Middle frontal gyrus (tissue), 1 donor: ENCODE measurements at regions not wholly inside any gene's neighbourhood (a gene's known extent, or its start where the extent isn't known, plus 50 kb on each side); places are given as distances from the start of the nearest gene placed in this dataset.

Experiments
- DNase-seq: peaks from one replicate; pipeline ENCODE4 v3.0.0-alpha.2; 2015; ENCODE audit warnings: low spot score; ENCODE audit errors: extremely low spot score

DNA sequence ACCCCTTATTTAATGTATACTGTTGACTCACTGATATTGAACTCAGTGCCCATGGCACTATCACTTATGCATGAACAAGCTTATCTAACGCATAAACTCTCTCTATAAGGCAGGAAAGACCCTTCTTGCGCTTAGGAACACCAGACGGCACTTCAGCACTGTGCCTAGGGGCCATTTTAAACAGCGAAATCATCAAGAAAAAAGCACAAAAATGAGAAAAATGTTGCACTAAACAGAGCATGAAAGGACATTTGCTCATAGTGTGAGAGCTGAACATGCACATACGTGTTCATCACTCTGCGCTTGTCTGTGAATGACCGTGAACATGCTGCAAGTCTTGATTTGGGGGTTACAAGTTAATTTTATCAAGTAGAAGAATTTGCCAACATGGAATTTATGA, 109.6 kb downstream of the WDR11 start:
- no peak for DNase-seq

GRCh38 chr10:120961795-120962755, 110.9 kb downstream of the WDR11 start:
- no peak for DNase-seq

- DNase-seq, result no peak
Observed at GRCh38 chr10:120962756-120963593, 111.8 kb downstream of the WDR11 start.

- no peak for DNase-seq
Observed at GRCh38 chr10:120963594-120964220, 112.5 kb downstream of the WDR11 start.

- no peak for DNase-seq
Observed at GRCh38 chr10:120966657-120967045, 115.5 kb downstream of the WDR11 start.

GRCh38 chr10:120969219-120969645, 118.1 kb downstream of the WDR11 start:
- no peak for DNase-seq

DNA sequence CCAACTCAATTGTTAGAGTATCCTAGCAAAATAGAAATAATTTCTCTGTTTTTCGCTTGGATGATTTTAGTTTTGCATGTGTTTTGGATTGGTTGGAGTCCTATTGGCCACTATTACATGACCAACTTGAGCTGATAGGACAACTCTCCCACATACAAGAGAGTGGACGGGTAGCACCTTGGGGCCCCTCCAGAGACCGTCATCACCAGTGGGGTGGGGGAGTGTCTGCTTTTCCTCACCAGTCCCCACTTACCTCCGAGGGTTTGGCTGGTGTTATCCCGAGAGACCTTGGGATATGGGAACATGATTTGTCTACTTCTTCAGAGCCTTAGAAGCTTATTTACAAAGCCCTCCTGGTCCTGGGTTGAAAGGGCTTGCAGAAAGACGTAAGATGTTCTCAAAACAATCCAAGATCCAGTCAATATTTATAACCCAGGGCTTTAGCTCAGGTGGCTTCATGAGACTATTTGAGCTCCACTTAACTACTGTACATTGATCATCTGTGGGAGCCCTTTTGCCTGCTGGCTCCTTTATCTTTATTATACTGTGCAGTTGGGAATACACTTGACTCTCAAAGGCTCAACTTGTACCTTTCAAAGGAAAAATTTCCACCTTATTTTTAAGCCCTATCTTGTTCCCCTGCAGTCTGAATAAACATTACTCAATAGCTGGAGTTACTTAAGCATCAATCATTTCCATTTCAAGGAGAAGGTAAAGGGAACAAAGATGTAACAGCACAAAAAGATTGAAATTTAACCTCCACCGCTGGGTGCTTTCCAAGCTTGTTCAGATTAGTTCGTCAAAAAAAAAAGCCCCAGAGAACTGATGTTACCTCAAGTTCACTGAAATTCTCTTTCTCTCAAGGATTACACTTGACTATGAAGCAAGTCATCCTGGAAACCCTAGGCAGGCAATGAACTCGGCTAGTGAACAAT, 119.7 kb downstream of the WDR11 start:
- DNase-seq, result no peak

DNA sequence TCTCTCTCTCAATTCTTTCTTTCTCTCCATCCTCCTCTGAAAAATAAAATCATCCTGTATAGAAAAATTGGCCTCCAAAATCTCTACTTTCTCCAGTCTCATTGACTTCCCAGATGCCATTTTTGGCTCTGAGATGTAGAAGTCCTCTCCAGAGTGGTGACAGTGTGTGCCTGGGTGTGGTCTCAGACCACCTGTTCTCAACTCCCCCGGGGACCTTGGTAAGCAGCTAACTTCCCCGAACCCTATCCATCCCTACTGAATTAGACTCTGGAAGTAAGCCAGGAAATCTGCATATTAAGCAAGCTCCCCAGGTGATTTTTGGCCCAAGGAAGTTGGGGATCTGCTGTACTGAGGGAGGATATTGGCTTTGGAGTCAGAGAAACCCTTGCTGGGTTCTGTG, 120.5 kb downstream of the WDR11 start:
- no peak for DNase-seq

DNA sequence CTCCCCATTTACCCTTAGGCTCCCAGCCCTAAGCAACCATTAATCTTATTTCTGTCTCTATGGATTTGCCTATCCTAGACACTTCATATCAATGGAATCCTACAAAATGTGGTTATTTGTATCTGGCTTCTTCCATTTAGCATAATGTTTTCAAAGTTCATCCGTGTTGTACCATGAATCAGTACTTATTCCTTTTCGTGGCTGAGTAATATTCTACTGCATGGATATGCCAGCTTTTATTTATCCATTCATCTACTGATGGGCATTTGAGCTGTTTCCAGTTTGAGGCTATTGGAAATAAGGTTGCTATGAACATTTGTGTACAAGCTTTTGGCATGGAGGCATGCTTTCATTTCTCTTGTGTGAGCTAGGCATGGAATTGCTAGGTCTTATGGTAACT, 121.1 kb downstream of the WDR11 start:
- no peak for DNase-seq

DNA sequence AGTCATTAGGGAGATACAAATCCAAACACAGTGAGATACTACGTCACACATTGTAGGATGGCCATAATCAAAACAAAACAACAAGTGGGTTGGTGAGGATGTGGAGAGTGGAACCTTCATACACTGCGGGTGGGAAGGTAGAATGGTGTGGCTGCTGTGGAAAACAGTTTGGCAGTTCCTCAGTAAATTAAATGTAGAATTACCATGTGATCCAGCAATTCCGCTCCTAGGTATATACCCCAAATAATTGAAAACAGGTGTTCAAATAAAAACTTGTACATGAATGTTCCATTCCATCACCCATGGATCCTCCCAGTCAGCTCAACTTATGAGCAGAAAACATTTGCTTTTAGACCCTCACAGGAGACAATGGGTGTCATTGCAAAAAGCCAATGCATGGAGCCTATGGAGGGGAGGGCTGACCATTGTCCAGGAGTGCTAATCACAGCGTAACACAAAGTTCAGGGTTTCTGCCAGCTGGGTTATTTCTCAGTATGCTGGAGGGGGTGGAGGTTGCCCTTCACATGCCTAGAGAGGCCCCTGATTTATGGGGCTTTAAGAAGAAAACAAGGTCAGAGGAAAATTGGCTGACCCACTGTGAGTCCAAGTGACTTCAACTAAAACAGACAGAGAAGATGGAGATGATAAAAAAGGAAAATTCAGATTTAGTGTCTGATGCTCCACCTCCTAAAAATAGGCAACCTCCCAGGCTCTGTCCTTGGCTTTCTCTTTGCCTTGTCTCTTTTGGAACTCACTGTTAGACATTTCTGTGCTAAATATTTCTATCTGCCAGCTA, 124.1 kb downstream of the WDR11 start:
- DNase-seq, result no peak

DNA sequence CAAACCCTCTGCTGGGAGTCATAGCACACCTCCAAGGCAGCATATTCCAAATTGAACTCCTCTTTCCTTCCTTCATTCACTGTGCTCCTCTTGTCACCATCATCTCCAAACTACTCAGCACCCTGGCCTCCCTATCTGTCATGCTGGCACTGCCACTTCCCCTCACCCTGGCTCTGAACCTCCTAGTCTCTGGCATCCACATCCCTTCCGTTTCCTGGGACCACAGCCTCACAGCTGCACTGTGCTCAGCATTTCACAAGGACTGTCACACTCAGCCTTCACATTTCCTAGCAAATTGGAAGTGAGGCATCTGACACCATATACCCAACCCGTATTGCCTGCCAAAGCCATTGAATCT, 124.7 kb downstream of the WDR11 start:
- DNase-seq, result no peak

DNA sequence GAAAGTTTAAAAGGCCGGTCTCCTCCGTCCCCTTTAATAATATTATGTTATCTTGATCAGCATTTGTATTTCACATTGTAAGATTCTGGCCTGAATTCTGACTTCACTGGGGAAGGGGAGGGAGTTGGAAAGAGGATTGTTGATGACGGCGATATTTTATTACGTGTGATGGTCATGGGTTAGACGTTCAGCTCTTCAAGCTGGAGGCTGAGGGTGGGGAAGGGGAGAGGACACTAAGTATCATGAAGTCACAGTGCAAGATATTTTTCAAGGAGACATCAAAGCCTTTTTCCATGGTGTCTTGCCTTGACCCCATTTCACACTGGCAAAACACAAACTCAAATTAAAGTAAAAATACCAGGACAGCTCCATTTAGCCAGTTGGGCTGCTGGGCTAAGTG, 126.7 kb downstream of the WDR11 start:
- DNase-seq, result no peak

DNA sequence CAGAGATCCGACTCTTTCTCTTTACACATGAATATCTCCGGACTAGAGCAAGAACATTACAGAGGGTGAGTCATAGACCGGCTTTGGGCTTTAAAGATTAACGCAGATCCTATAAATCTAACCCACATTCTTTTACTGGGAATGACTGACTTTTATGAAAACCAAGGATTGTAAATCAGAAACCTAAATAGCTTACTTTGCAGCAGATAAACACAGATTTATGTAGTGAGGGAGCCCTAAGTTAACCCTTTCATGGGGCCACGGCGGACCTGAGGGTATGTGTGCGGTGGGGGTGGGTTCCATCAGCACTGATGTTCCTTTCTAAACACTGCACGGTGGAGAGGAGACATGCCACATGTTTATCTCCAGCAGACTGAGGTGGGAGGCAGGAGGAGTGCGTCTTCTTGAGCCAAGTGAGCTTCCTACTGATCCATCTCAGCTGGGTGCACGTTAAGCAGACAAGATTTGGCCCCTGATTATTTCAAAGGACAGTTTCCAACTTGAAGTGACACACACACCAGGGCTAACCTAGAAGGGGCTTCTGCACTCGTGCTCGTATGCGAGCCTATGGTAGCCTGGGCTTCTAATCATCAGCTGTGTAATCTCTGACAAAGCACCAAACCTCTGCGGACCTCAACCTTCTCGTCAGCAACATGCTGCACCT, 127.6 kb downstream of the WDR11 start:
- DNase-seq, result no peak

GRCh38 chr10:120979435-120980278, 128.5 kb downstream of the WDR11 start:
- no peak for DNase-seq

GRCh38 chr10:120980279-120981255, 129.4 kb downstream of the WDR11 start:
- no peak for DNase-seq

DNA sequence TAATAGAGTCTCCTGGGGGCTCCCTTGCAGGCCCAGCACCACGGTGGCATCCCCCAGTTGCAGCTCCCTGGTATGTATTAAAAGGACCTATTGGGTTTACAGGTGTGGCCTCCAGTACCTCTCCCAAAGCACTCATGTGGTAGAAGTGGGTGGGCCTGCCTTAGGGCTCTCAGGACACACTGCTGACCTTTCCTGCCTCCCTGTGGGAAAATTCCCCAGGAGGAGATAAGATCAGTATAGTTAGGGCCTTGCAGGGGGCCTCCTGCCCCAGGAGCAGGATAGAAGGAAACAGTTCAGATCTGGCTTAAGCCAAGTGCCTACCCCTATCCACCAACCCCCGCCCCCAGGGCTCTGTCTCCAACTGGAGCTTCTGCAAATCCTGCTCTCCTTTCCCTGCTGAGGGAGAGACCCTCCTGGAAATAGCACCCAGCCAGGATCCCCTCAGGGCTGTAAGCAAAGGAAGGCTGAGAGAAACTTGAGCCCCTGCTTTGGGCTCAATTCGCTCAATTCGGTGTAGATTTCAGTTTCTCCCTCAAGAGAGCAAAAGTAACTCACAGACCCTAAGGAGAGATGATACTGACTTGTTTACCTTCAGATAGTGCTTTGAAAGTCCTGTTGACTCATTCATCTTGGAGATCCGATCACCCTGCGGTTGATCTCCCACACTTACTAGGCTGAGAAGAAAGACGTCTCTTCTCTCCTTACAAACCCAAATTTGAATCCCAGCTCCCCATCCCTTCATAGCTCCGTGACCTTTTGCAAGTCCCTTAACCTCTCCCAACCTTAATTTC, 130.6 kb downstream of the WDR11 start:
- no peak for DNase-seq

- no peak for DNase-seq
Observed at GRCh38 chr10:120982507-120982906, 131.3 kb downstream of the WDR11 start.
